Testis (tissue), 2 donors: ENCODE measurements at regions not wholly inside any gene's neighbourhood (a gene's known extent, or its start where the extent isn't known, plus 50 kb on each side); places are given as distances from the start of the nearest gene placed in this dataset.

Experiments used
- CTCF ChIP-seq, 3 experiments: fragments of 450-650 bp in 2 of 3; fragments of 200-600 bp in 1 of 3; sonication (generic) in 1 of 3; IDR thresholded peaks; one replicate each; pipeline ENCODE4 v1.5.1; 2016 to 2019; ENCODE audit warnings: antibody characterized with exemption in 3 of 3, mild to moderate bottlenecking in 2 of 3, moderate library complexity in 1 of 3
- POLR2A ChIP-seq: fragments of 450-650 bp; IDR thresholded peaks from one replicate; pipeline ENCODE4 v1.6.1; 2017; ENCODE audit warnings: antibody characterized with exemption, mild to moderate bottlenecking, moderate library complexity

GRCh38 chr5:54861212-54861894 is 124.0 kb downstream of the ESM1 start:
- TF ChIP-seq POLR2A (no peak), CTCF (IDR thresholded peaks at IDR 0.05) (no peak)
